ENCODE measurements at regions not wholly inside any gene's neighbourhood (a gene's known extent, or its start where the extent isn't known, plus 50 kb on each side); places are given as distances from the start of the nearest gene placed in this dataset.
"Not testable (repeated sequence)": the region's sequence is repeated elsewhere in the genome, so short reads cannot be mapped to it uniquely, and the experiment has no call there.

- no peak for DNase-seq
Observed at GRCh38 chr11:71331631-71332030, 79.3 kb upstream of the SHANK2 start.

- DNase-seq: no peak
Observed at GRCh38 chr11:71330996-71331395, 78.6 kb upstream of the SHANK2 start.

GRCh38 chr11:71330349-71330748, 78.0 kb upstream of the SHANK2 start:
- no peak for DNase-seq

- no peak for DNase-seq
Observed at GRCh38 chr11:71329786-71330185, 77.4 kb upstream of the SHANK2 start.

GRCh38 chr11:71329165-71329510, 76.8 kb upstream of the SHANK2 start:
- no peak for DNase-seq

- DNase-seq: no peak
Observed at GRCh38 chr11:71327156-71328085, 75.0 kb upstream of the SHANK2 start.

- no peak for DNase-seq
Observed at GRCh38 chr11:71326328-71326940, 74.1 kb upstream of the SHANK2 start.

- no peak for DNase-seq
Observed at GRCh38 chr11:71325418-71326327, 73.3 kb upstream of the SHANK2 start.

- no peak for DNase-seq
Observed at GRCh38 chr11:71324788-71325417, 72.5 kb upstream of the SHANK2 start.

GRCh38 chr11:71323876-71324526, 71.6 kb upstream of the SHANK2 start:
- DNase-seq: no peak

- DNase-seq: no peak
Observed at GRCh38 chr11:71322861-71323582, 70.6 kb upstream of the SHANK2 start.

GRCh38 chr11:71322192-71322735, 69.9 kb upstream of the SHANK2 start:
- DNase-seq: no peak

GRCh38 chr11:71321433-71322191, 69.2 kb upstream of the SHANK2 start:
- no peak for DNase-seq

GRCh38 chr11:71316701-71317100, 64.3 kb upstream of the SHANK2 start:
- no peak for DNase-seq

- DNase-seq: not testable (repeated sequence)
Observed at GRCh38 chr11:71312616-71313015, 60.2 kb upstream of the SHANK2 start.

- no peak for DNase-seq
Observed at GRCh38 chr11:71311928-71312510, 59.6 kb upstream of the SHANK2 start.

GRCh38 chr11:71311176-71311925, 59.0 kb upstream of the SHANK2 start:
- DNase-seq: no peak

GRCh38 chr11:71310184-71310583, 57.8 kb upstream of the SHANK2 start:
- DNase-seq: no peak

GRCh38 chr11:71309611-71310010, 57.2 kb upstream of the SHANK2 start:
- no peak for DNase-seq

Measured in activated CD4-positive, alpha-beta T cell treated with anti-CD3 and anti-CD28 coated beads, Interleukin-2, Interleukin-6, amounts not matched to agents 100 ng/mL and 50 ng/mL, durations not matched to agents 16 hours and 8 hours (primary cell).